ENCODE measurements at regions not wholly inside any gene's neighbourhood (a gene's known extent, or its start where the extent isn't known, plus 50 kb on each side); places are given as distances from the start of the nearest gene placed in this dataset.

DNA sequence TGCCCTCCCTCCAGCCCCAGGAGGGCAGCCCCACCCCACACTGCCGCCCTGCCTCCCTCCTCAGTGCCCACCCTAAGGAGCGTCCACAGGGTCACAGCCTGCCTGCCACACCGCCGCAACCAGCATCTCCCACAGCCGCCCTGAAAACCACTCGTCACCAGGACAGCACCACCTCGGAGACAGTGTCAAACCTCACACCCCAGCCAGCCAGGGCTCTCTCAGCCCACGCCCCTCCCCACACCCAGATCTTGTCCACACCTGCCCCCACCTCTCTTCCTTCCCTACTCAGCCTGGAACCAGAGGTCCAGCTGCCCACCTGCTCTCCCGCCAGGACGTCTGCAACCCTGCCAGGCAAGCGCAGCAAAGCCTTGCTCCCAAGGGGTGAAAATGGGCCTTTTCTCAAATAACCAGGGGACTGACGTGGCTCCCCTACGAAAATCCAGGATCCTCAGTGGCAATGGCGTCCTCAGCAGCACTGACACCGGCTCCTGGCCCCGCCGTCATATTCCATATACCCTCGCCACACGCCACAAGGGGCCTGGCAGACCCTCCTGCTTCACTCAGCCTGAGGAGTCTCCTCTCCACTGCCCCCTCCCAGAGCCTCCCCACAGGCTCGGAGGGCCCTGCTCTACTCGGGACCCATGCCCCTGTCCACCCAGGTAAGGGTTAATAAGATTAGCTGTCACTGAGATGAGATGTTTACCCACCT lies 71.0 kb upstream of the ADAMTS2 start:
- TF ChIP-seq, protein P1, sequence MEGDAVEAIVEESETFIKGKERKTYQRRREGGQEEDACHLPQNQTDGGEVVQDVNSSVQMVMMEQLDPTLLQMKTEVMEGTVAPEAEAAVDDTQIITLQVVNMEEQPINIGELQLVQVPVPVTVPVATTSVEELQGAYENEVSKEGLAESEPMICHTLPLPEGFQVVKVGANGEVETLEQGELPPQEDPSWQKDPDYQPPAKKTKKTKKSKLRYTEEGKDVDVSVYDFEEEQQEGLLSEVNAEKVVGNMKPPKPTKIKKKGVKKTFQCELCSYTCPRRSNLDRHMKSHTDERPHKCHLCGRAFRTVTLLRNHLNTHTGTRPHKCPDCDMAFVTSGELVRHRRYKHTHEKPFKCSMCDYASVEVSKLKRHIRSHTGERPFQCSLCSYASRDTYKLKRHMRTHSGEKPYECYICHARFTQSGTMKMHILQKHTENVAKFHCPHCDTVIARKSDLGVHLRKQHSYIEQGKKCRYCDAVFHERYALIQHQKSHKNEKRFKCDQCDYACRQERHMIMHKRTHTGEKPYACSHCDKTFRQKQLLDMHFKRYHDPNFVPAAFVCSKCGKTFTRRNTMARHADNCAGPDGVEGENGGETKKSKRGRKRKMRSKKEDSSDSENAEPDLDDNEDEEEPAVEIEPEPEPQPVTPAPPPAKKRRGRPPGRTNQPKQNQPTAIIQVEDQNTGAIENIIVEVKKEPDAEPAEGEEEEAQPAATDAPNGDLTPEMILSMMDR (IDR thresholded peaks at IDR 0.05) = no peak
- Histone ChIP-seq H3K9ac (ENCODE audit: insufficient read depth, low read length, poor library complexity, severe bottlenecking) (no peak overlapping the region), H3K4me3 (replicated peaks in 1 of 3; ENCODE audit: low read depth in 2 of 3, low read length in 3 of 3) (no peak overlapping the region), H3K4me1 (ENCODE audit: control insufficient read depth in 1 of 2, insufficient read depth in 2 of 2, low read length in 2 of 2) (no peaks in the 10 kb centered on the region), H3K27me3 (ENCODE audit: control insufficient read depth in 2 of 2, insufficient read depth in 2 of 2, low read length in 2 of 2) (no peaks in the 10 kb centered on the region), H2AFZ (ENCODE audit: insufficient read depth, low read depth, low read length, poor library complexity, severe bottlenecking) (no peak overlapping the region), H4K20me1 (ENCODE audit: insufficient read depth, low read length) (no peaks in the 10 kb centered on the region), H3K4me2 (replicated peaks; ENCODE audit: extremely low read depth, low read length, poor library complexity, severe bottlenecking) (no peak overlapping the region), H3K27ac (ENCODE audit: low read depth in 1 of 2, low read length in 2 of 2) (no peak overlapping the region), H3K79me2 (ENCODE audit: insufficient read depth, low read length) (no peaks in the 10 kb centered on the region), H3K9me3 (replicated peaks in 1 of 2; ENCODE audit: control insufficient read depth in 1 of 2, insufficient read depth in 1 of 2, low read length in 2 of 2) (no peaks in the 10 kb centered on the region), H3K36me3 (replicated peaks in 1 of 2; ENCODE audit: control insufficient read depth in 1 of 2, insufficient read depth in 2 of 2, low read length in 2 of 2) (no peaks in the 10 kb centered on the region)
- 90% methylated on average over 17 of the region's 21 CpGs for WGBS (ENCODE audit: insufficient coverage)
- H3K27ac Mint-ChIP-seq = no peak overlapping the region
- peaks cover 2 to 12% (median 7%) of the 10 kb centered on the region in 3 donors for H3K27me3 Mint-ChIP-seq (ENCODE audit: low read depth in 3 of 3)
- intact Hi-C loops (cut with micrococcal nuclease) = no loop called here
- no peak overlapping the region for H3K4me3 Mint-ChIP-seq
- peaks cover 0 to 6% (median 0%) of the 10 kb centered on the region in 7 donors for H3K9me3 Mint-ChIP-seq
- no peaks in the 10 kb centered on the region for H3K4me1 Mint-ChIP-seq
- H3K36me3 Mint-ChIP-seq = no peaks in the 10 kb centered on the region
- DNase-seq = no peak

DNA sequence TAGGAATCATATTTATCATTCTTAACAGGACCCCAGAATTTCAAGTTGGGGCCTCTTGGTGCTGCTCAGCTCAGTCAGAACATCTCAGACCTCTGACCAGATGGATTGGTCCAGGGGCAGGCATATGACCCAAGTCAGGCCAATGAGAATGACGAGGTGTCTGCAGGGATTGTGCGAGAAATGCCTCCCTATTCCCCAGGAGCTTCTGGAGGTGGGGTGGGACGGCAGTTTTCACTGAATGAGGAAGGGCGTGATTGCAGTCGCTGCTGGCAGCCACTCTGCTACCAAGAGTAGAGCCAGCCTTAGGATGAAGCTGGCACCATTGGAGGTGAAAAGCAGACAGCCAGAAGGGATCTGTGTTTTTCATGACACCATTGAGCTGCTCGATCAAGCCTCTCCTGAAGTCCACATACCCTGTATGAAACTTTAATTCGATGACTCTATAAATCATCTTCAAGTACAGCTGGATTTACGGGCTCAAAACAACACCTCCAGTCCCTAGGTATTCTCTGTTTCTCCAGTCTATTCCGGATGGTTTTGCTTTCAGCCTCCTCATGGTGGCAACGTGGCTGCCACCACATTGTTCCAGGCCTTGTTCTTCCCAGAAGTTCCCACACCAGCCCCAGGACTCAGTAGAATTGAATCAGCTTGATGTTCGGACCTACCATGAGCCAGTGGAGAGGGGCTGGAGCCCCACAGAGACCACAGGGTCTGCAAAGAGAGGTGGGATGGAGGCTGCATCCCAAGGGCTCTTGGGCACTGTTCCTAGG lies 70.2 kb upstream of the ADAMTS2 start:
- H3K27me3 Mint-ChIP-seq (ENCODE audit: low read depth in 3 of 3) = peaks cover 2 to 12% (median 7%) of the 10 kb centered on the region in 3 donors
- Histone ChIP-seq H3K27ac (ENCODE audit: low read depth in 1 of 2, low read length in 2 of 2) (no peak overlapping the region), H3K9ac (ENCODE audit: insufficient read depth, low read length, poor library complexity, severe bottlenecking) (no peak overlapping the region), H3K9me3 (replicated peaks in 1 of 2; ENCODE audit: control insufficient read depth in 1 of 2, insufficient read depth in 1 of 2, low read length in 2 of 2) (no peaks in the 10 kb centered on the region), H3K27me3 (ENCODE audit: control insufficient read depth in 2 of 2, insufficient read depth in 2 of 2, low read length in 2 of 2) (no peaks in the 10 kb centered on the region), H3K4me3 (replicated peaks in 1 of 3; ENCODE audit: low read depth in 2 of 3, low read length in 3 of 3) (no peak overlapping the region), H3K4me2 (replicated peaks; ENCODE audit: extremely low read depth, low read length, poor library complexity, severe bottlenecking) (no peak overlapping the region), H3K4me1 (ENCODE audit: control insufficient read depth in 1 of 2, insufficient read depth in 2 of 2, low read length in 2 of 2) (no peaks in the 10 kb centered on the region), H3K36me3 (replicated peaks in 1 of 2; ENCODE audit: control insufficient read depth in 1 of 2, insufficient read depth in 2 of 2, low read length in 2 of 2) (no peaks in the 10 kb centered on the region), H2AFZ (ENCODE audit: insufficient read depth, low read depth, low read length, poor library complexity, severe bottlenecking) (no peak overlapping the region), H4K20me1 (ENCODE audit: insufficient read depth, low read length) (no peaks in the 10 kb centered on the region), H3K79me2 (ENCODE audit: insufficient read depth, low read length) (no peaks in the 10 kb centered on the region)
- H3K4me3 Mint-ChIP-seq = no peak overlapping the region
- H3K36me3 Mint-ChIP-seq = no peaks in the 10 kb centered on the region
- no peak for DNase-seq
- peak overlapping the region in 1 of 7 donors; percentile 19 for H3K27ac Mint-ChIP-seq
- H3K4me1 Mint-ChIP-seq = no peaks in the 10 kb centered on the region
- intact Hi-C loops (cut with micrococcal nuclease) = no loop called here
- 95% methylated on average over 8 of the region's 11 CpGs for WGBS (ENCODE audit: insufficient coverage)
- TF ChIP-seq, protein P1 (IDR thresholded peaks at IDR 0.05) = no peak
- H3K9me3 Mint-ChIP-seq = peaks cover 0 to 4% (median 0%) of the 10 kb centered on the region in 7 donors

All from CD14-positive monocyte (primary cell).